ENCODE measurements at regions not wholly inside any gene's neighbourhood (a gene's known extent, or its start where the extent isn't known, plus 50 kb on each side); places are given as distances from the start of the nearest gene placed in this dataset.

DNA sequence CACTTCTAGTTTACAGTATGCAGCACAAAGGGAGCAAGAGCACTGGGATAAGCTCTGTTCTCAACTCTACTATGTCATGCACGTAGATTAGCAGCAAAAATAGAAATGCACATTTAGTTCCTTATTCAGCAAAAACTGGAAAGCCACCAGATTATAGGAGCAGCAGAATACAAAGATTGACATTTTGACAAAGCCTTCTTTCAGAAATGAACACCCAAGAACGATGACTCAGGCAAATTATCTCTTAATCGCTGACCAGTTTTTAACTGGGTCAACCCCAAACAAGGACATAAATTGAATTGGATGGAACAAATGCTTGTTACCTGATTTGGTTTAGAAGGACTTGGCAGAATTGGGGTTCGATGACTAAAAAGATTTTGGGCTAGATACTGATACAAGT is 775.3 kb upstream of the HS3ST1 start:
- TF ChIP-seq, protein P1, sequence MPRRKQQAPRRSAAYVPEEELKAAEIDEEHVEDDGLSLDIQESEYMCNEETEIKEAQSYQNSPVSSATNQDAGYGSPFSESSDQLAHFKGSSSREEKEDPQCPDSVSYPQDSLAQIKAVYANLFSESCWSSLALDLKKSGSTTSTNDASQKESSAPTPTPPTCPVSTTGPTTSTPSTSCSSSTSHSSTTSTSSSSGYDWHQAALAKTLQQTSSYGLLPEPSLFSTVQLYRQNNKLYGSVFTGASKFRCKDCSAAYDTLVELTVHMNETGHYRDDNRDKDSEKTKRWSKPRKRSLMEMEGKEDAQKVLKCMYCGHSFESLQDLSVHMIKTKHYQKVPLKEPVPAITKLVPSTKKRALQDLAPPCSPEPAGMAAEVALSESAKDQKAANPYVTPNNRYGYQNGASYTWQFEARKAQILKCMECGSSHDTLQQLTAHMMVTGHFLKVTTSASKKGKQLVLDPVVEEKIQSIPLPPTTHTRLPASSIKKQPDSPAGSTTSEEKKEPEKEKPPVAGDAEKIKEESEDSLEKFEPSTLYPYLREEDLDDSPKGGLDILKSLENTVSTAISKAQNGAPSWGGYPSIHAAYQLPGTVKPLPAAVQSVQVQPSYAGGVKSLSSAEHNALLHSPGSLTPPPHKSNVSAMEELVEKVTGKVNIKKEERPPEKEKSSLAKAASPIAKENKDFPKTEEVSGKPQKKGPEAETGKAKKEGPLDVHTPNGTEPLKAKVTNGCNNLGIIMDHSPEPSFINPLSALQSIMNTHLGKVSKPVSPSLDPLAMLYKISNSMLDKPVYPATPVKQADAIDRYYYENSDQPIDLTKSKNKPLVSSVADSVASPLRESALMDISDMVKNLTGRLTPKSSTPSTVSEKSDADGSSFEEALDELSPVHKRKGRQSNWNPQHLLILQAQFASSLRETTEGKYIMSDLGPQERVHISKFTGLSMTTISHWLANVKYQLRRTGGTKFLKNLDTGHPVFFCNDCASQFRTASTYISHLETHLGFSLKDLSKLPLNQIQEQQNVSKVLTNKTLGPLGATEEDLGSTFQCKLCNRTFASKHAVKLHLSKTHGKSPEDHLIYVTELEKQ (tag by site-specific recombination; IDR thresholded peaks at IDR 0.05; ENCODE audit: borderline replicate concordance), result no peak
- TF ChIP-seq ZNF274 (IDR thresholded peaks at IDR 0.05; ENCODE audit: low read length) (no peak), ZNF274 (tag by site-specific recombination; IDR thresholded peaks at IDR 0.05; ENCODE audit: borderline replicate concordance) (no peak)
